NCI-H82 treated with DMSO at 0.1 percent for 48 hours (cell line): ENCODE measurements at regions not wholly inside any gene's neighbourhood (a gene's known extent, or its start where the extent isn't known, plus 50 kb on each side); places are given as distances from the start of the nearest gene placed in this dataset.
"Not testable (repeated sequence)": the region's sequence is repeated elsewhere in the genome, so short reads cannot be mapped to it uniquely, and the experiment has no call there.

Experiments used
- DNase-seq: peaks from one replicate; lab custom pipeline; 2025; ENCODE audit not compliant: unreplicated experiment; lab: John Stamatoyannopoulos, UW

- DNase-seq: no peak
These were observed 122.1 kb upstream of the ID2 start for GRCh38 chr2:8559805-8560204.

GRCh38 chr2:8561692-8562091 is 120.2 kb upstream of the ID2 start:
- DNase-seq: not testable (repeated sequence)

GRCh38 chr2:8563814-8564474 is 117.9 kb upstream of the ID2 start:
- no peak for DNase-seq

- DNase-seq: no peak
These were observed 117.4 kb upstream of the ID2 start for GRCh38 chr2:8564475-8564874.

GRCh38 chr2:8565399-8566154 is 116.3 kb upstream of the ID2 start:
- no peak for DNase-seq

GRCh38 chr2:8566155-8566670 is 115.6 kb upstream of the ID2 start:
- no peak for DNase-seq

GRCh38 chr2:8566774-8567468 is 114.9 kb upstream of the ID2 start:
- no peak for DNase-seq

GRCh38 chr2:8567469-8568260 is 114.2 kb upstream of the ID2 start:
- DNase-seq: no peak

GRCh38 chr2:8568543-8569302 is 113.1 kb upstream of the ID2 start:
- no peak for DNase-seq

- no peak for DNase-seq
These were observed 112.4 kb upstream of the ID2 start for GRCh38 chr2:8569332-8569930.

- DNase-seq: no peak
These were observed 111.2 kb upstream of the ID2 start for GRCh38 chr2:8570637-8571036.

GRCh38 chr2:8571301-8571791 is 110.5 kb upstream of the ID2 start:
- no peak for DNase-seq

- no peak for DNase-seq
These were observed 109.9 kb upstream of the ID2 start for GRCh38 chr2:8571792-8572499.

GRCh38 chr2:8572712-8573233 is 109.1 kb upstream of the ID2 start:
- no peak for DNase-seq

GRCh38 chr2:8573234-8573941 is 108.5 kb upstream of the ID2 start:
- no peak for DNase-seq

- no peak for DNase-seq
These were observed 108.0 kb upstream of the ID2 start for GRCh38 chr2:8573942-8574195.

- DNase-seq: no peak
These were observed 107.4 kb upstream of the ID2 start for GRCh38 chr2:8574196-8575037.
